GM23338 (cell line): ENCODE measurements at regions not wholly inside any gene's neighbourhood (a gene's known extent, or its start where the extent isn't known, plus 50 kb on each side); places are given as distances from the start of the nearest gene placed in this dataset.

ENCODE experiments used
- ATAC-seq: fragments of 200-7000 bp; cut with Tn5 transposase; 3 replicates; pipeline ENCODE4 v1.9.1; 2020
- DNase-seq: peaks from one replicate; pipeline ENCODE4 v3.0.0-alpha.2; 2015; ENCODE audit warnings: low spot score
- H2AFZ ChIP-seq: fragments of 200-600 bp; sonication (generic); 2 replicates; pipeline ENCODE4 v1.8.0; 2016; ENCODE audit warnings: antibody characterized with exemption, mild to moderate bottlenecking, moderate library complexity
- H3F3A ChIP-seq: fragments of 200-600 bp; sonication (generic); replicated peaks from 2 replicates; pipeline ENCODE4 v1.8.0; 2017; ENCODE audit warnings: antibody characterized with exemption, mixed run types, low read depth
- H3K27ac ChIP-seq: fragments of 200-600 bp; sonication (generic); 2 replicates; pipeline ENCODE4 v1.6.1; 2016; ENCODE audit warnings: low read depth
- H3K27me3 ChIP-seq: fragments of 200-600 bp; sonication (generic); 2 replicates; pipeline ENCODE4 v1.8.0; 2016; ENCODE audit warnings: mild to moderate bottlenecking, mixed run types, moderate library complexity; ENCODE audit not compliant: insufficient read depth
- H3K36me3 ChIP-seq: fragments of 200-600 bp; sonication (generic); 2 replicates; pipeline ENCODE4 v1.8.0; 2016; ENCODE audit warnings: mild to moderate bottlenecking; ENCODE audit not compliant: insufficient read depth
- H3K4me1 ChIP-seq: fragments of 200-600 bp; sonication (generic); 2 replicates; pipeline ENCODE4 v1.8.0; 2016; ENCODE audit warnings: mild to moderate bottlenecking, moderate library complexity; ENCODE audit not compliant: insufficient read depth
- H3K4me2 ChIP-seq: fragments of 200-600 bp; sonication (generic); 2 replicates; pipeline ENCODE4 v1.7.1; 2017; ENCODE audit warnings: mixed run types
- H3K4me3 ChIP-seq: fragments of 200-600 bp; sonication (generic); 2 replicates; pipeline ENCODE4 v1.6.1; 2016; ENCODE audit warnings: mixed run types
- H3K79me2 ChIP-seq: fragments of 200-600 bp; sonication (generic); replicated peaks from 2 replicates; pipeline ENCODE4 v1.8.0; 2017; ENCODE audit warnings: mild to moderate bottlenecking; ENCODE audit not compliant: insufficient read depth
- H3K9me2 ChIP-seq: fragments of 200-600 bp; sonication (generic); 2 replicates; pipeline ENCODE4 v1.8.0; 2017; ENCODE audit not compliant: insufficient read depth
- H4K20me1 ChIP-seq: fragments of 200-600 bp; sonication (generic); replicated peaks from 2 replicates; pipeline ENCODE4 v1.8.0; 2017; ENCODE audit warnings: mild to moderate bottlenecking; ENCODE audit not compliant: insufficient read depth
- H3K27ac Mint-ChIP-seq: 2 replicates; pipeline ENCODE4 v1.8.0; 2020; ENCODE audit warnings: inconsistent platforms, mild to moderate bottlenecking, moderate library complexity, mixed read lengths
- H3K27me3 Mint-ChIP-seq: 3 replicates; pipeline ENCODE4 v1.8.0; 2022; ENCODE audit warnings: low read depth, mild to moderate bottlenecking, moderate library complexity, mixed read lengths, inconsistent platforms; ENCODE audit not compliant: insufficient read depth, poor library complexity
- H3K36me3 Mint-ChIP-seq: 3 replicates; pipeline ENCODE4 v1.8.0; 2021; ENCODE audit warnings: low read depth, mild to moderate bottlenecking, inconsistent platforms, moderate library complexity, mixed read lengths
- H3K4me1 Mint-ChIP-seq: 3 replicates; pipeline ENCODE4 v1.8.0; 2020; ENCODE audit warnings: mild to moderate bottlenecking, inconsistent platforms, mixed read lengths
- H3K4me3 Mint-ChIP-seq: 3 replicates; pipeline ENCODE4 v1.8.0; 2021; ENCODE audit warnings: moderate library complexity, mild to moderate bottlenecking, inconsistent platforms, mixed read lengths
- H3K9me3 Mint-ChIP-seq: 3 replicates; pipeline ENCODE4 v1.8.0; 2020; ENCODE audit warnings: moderate library complexity, mild to moderate bottlenecking, inconsistent platforms, mixed read lengths
- CREB1 ChIP-seq: fragments of 250-450 bp; sonication (Bioruptor Pico); IDR thresholded peaks from 2 replicates; pipeline ENCODE4 v1.5.0; 2020; ENCODE audit warnings: low read depth, mild to moderate bottlenecking, moderate library complexity
- CTCF ChIP-seq, 2 experiments: fragments of 200-600 bp in 1 of 2; sonication (generic) in 1 of 2; conservative IDR thresholded peaks; 2 replicates each; pipeline versions ENCODE4 v1.5.1 to v1.6.1; 2016 to 2017; ENCODE audit warnings: antibody characterized with exemption in 2 of 2, low read depth in 2 of 2, mild to moderate bottlenecking in 2 of 2, moderate library complexity in 1 of 2
- EZH2phosphoT487 ChIP-seq: fragments of 200-600 bp; sonication (generic); IDR thresholded peaks from one replicate; pipeline ENCODE4 v1.8.1; 2018; ENCODE audit warnings: antibody characterized with exemption; ENCODE audit not compliant: unreplicated experiment
- JUNB ChIP-seq: IDR thresholded peaks from one replicate; pipeline ENCODE4 v1.6.1; 2016; ENCODE audit warnings: antibody characterized with exemption; ENCODE audit not compliant: unreplicated experiment
- NANOG ChIP-seq: IDR thresholded peaks from 2 replicates; pipeline ENCODE4 v1.6.1; 2016; ENCODE audit warnings: antibody characterized with exemption, borderline replicate concordance
- POLR2AphosphoS5 ChIP-seq: IDR thresholded peaks from 2 replicates; pipeline ENCODE4 v1.6.1; 2016; ENCODE audit warnings: antibody characterized with exemption, low read depth
- REST ChIP-seq: IDR thresholded peaks from one replicate; pipeline ENCODE4 v1.6.1; 2018; ENCODE audit warnings: antibody characterized with exemption; ENCODE audit not compliant: unreplicated experiment
- STAT1 ChIP-seq: IDR thresholded peaks from one replicate; pipeline ENCODE4 v1.6.1; 2016; ENCODE audit warnings: antibody characterized with exemption; ENCODE audit not compliant: unreplicated experiment
- ZNF114 ChIP-seq: fragments of 250-450 bp; sonication (Bioruptor Pico); IDR thresholded peaks from 2 replicates; pipeline ENCODE4 v1.5.0; 2020; ENCODE audit warnings: mild to moderate bottlenecking, moderate library complexity
- ZNF331 ChIP-seq: fragments of 250-450 bp; sonication (Bioruptor Pico); IDR thresholded peaks from 2 replicates; pipeline ENCODE4 v1.5.0; 2020; ENCODE audit warnings: low read depth, mild to moderate bottlenecking, moderate library complexity
- ZNF462 ChIP-seq: fragments of 250-450 bp; sonication (Bioruptor Pico); IDR thresholded peaks from 2 replicates; pipeline ENCODE4 v1.5.0; 2020; ENCODE audit warnings: mild to moderate bottlenecking, moderate library complexity

GRCh38 chr21:20341431-20341830, 656.8 kb upstream of the NCAM2 start (continued):
- no peak for TF ChIP-seq ZNF462 (CRISPR knock-in tag)
- TF ChIP-seq NANOG, result no peak
- no peak for TF ChIP-seq POLR2AphosphoS5
- no peak for TF ChIP-seq ZNF114 (CRISPR knock-in tag)
- no peak for TF ChIP-seq ZNF331 (CRISPR knock-in tag)
- TF ChIP-seq CTCF (conservative IDR thresholded peaks at IDR 0.05; ENCODE audit: low read depth in 2 of 2), result no peak
- no peak for TF ChIP-seq CREB1 (CRISPR knock-in tag)
- TF ChIP-seq EZH2phosphoT487, result no peak

GRCh38 chr21:20343186-20343585, 655.0 kb upstream of the NCAM2 start:
- DNase-seq (no peak), ATAC-seq (no peak)
- no peak overlapping the region for H3K4me3 Mint-ChIP-seq
- Histone ChIP-seq H3K36me3 (no peaks in the 10 kb centered on the region), H2AFZ (no peak overlapping the region), H3F3A (no peaks in the 10 kb centered on the region), H3K79me2 (no peaks in the 10 kb centered on the region), H3K9me2 (no peaks in the 10 kb centered on the region; the same call in 1 of the 2 replicates), H3K4me3 (no peak overlapping the region), H3K4me2 (no peak overlapping the region), H3K4me1 (no peaks in the 10 kb centered on the region; the same call in 1 of the 2 replicates), H3K27ac (no peak overlapping the region), H3K27me3 (no peaks in the 10 kb centered on the region), H4K20me1 (no peaks in the 10 kb centered on the region)
- H3K27me3 Mint-ChIP-seq, result no peaks in the 10 kb centered on the region
- no peak overlapping the region for H3K27ac Mint-ChIP-seq
- no peak for TF ChIP-seq STAT1
- TF ChIP-seq JUNB, result no peak
- TF ChIP-seq CTCF (conservative IDR thresholded peaks at IDR 0.05; ENCODE audit: low read depth in 2 of 2), result no peak
- no peak for TF ChIP-seq REST
- H3K36me3 Mint-ChIP-seq, result no peaks in the 10 kb centered on the region
- H3K4me1 Mint-ChIP-seq, result peaks cover 17% of the 10 kb centered on the region; the same call in 2 of the 3 replicates
- peaks cover 7% of the 10 kb centered on the region for H3K9me3 Mint-ChIP-seq
